Psoas muscle (tissue), 7 donors: ENCODE measurements at regions not wholly inside any gene's neighbourhood (a gene's known extent, or its start where the extent isn't known, plus 50 kb on each side); places are given as distances from the start of the nearest gene placed in this dataset.

Experiments
- ATAC-seq, 4 donors: fragments of 200-7000 bp; cut with Tn5 transposase; one replicate each; pipeline ENCODE4 v1.9.1; 2020; ENCODE audit warnings: moderate library complexity in 3 of 4, mild to moderate bottlenecking in 2 of 4
- DNase-seq, 2 donors: peaks; one replicate each; pipeline ENCODE4 v3.0.0-alpha.2; 2020
- H3K27ac ChIP-seq: fragments of 200-600 bp; one replicate; pipeline ENCODE4 v1.8.0; 2022
- H3K27me3 ChIP-seq, 3 donors: fragments of 200-600 bp in 1 of 3; one replicate each; pipeline versions ENCODE4 v1.6.1 to v1.8.0; 2013 to 2022; ENCODE audit warnings: low read length in 2 of 3, mild to moderate bottlenecking in 2 of 3, moderate library complexity in 1 of 3; ENCODE audit not compliant: insufficient read depth in 3 of 3
- H3K36me3 ChIP-seq, 2 donors: fragments of 200-600 bp in 1 of 2; one replicate each; pipeline versions ENCODE4 v1.6.1 to v1.8.0; 2013 to 2022; ENCODE audit warnings: low read depth in 1 of 2, mild to moderate bottlenecking in 1 of 2, moderate library complexity in 1 of 2; ENCODE audit not compliant: insufficient read depth in 1 of 2
- H3K4me1 ChIP-seq: fragments of 200-600 bp; one replicate; pipeline ENCODE4 v1.8.0; 2022
- H3K4me3 ChIP-seq: fragments of 200-600 bp; one replicate; pipeline ENCODE4 v1.8.0; 2022; ENCODE audit warnings: mild to moderate bottlenecking
- H3K9me3 ChIP-seq: fragments of 200-600 bp; one replicate; pipeline ENCODE4 v1.8.0; 2022
- WGBS, 3 donors: extraction: QIAGEN DNeasy Blood & Tissue Kit; methylation state at CpG; one replicate each; pipeline versions ENCODE4 v1.1.6 to v1.1.7; 2013; 5-methylcytosine and 5-hydroxymethylcytosine counted together
- intact Hi-C, 2 donors: fragments of 100-400 bp; cut with DNase I; formaldehyde crosslinking; loops; one replicate each; pipeline versions ENCODE4 v1.11.0 to v1.14.2; 2022
- TF ChIP-seq, protein P1 (sequence below): fragments of 200-600 bp; IDR thresholded peaks from one replicate; pipeline ENCODE4 v1.8.0; 2022; ENCODE audit warnings: antibody characterized with exemption
- donor health status: healthy with polysubstance abuse.
- donor health status: DM: no; HTN: no; CAD: no; lungs with moderate emphysema.
- donor health status: Bipolar disorder and iron deficiency.
- donor health status: healthy.
- donor health status: DM: yes; HTN: yes; CAD: no.
- donor health status: DM: no; HTN: no; CAD: no.
- donor health status: DM: yes; HTN: yes; CAD: no.

DNA sequence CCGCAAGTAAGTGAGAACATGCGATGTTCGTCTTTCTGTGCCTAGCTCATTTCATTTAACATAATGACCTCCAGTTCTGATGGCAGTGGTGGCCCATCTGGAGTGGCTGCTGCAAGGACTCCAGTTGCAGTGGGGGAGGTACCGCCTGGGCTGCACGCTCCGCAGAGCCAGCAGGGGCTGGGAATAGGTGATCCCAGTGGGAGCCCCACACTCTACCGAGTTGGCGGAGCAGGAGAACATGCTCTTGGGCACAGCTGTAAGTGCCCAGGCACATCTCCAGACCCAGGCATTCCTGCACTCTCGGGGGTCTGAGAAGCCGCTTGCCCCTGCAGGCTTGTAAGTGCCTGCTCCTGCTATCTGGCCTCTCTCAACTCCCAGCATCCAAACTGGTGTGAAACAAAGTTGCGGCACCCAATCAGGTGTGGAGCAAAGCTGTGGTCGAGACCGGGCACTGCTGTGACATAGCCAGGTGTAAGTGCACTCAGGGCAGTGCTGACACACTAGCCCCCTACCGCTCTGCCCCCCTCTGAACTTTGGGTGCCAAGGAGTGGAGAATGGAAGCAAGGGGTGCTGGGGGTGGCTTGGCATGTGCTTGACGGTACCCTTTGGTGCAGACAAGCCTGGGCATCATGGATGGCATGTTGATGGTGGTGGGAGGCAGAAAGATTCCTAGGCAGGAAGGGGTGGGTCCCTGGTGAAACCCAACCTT, 130.2 kb downstream of the HTR1B start:
- no peak overlapping the region for H3K27ac ChIP-seq
- ATAC-seq (no peak), DNase-seq (peak in 1 of 2 donors; percentile 28)
- 95% methylated on average over 15 of the region's 15 CpGs for WGBS, 3 donors
- peaks cover 16% of the 10 kb centered on the region for H3K9me3 ChIP-seq
- intact Hi-C loops = no loop called here
- no peaks in the 10 kb centered on the region for H3K4me1 ChIP-seq
- no peaks in the 10 kb centered on the region for H3K27me3 ChIP-seq
- H3K4me3 ChIP-seq = no peak overlapping the region
- no peaks in the 10 kb centered on the region for H3K36me3 ChIP-seq
- TF ChIP-seq, protein P1, sequence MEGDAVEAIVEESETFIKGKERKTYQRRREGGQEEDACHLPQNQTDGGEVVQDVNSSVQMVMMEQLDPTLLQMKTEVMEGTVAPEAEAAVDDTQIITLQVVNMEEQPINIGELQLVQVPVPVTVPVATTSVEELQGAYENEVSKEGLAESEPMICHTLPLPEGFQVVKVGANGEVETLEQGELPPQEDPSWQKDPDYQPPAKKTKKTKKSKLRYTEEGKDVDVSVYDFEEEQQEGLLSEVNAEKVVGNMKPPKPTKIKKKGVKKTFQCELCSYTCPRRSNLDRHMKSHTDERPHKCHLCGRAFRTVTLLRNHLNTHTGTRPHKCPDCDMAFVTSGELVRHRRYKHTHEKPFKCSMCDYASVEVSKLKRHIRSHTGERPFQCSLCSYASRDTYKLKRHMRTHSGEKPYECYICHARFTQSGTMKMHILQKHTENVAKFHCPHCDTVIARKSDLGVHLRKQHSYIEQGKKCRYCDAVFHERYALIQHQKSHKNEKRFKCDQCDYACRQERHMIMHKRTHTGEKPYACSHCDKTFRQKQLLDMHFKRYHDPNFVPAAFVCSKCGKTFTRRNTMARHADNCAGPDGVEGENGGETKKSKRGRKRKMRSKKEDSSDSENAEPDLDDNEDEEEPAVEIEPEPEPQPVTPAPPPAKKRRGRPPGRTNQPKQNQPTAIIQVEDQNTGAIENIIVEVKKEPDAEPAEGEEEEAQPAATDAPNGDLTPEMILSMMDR = no peak

DNA sequence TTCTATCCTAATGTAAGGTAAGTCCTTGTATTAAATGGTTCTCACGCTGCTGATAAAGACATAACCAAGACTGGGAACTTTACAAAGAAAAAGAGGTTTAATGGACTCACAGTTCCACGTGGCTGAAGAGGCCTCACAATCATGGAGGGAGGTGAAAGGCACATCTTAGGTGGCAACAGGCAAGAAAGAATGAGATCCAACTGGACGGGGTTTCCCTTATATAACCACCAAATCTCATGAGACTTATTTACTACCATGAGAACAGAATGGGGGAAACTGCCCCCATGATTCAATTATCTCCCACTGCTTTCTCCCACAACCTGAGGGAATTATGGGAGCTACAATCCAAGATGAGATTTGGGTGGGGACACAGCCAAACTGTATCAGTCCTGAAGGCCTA, 136.6 kb downstream of the HTR1B start:
- 72 to 77% (median 74%) methylated on average over 3 of the region's 3 CpGs for WGBS, 3 donors
- DNase-seq (no peak), ATAC-seq (no peak)
- no peaks in the 10 kb centered on the region for H3K4me1 ChIP-seq
- H3K27ac ChIP-seq = no peak overlapping the region
- H3K4me3 ChIP-seq = no peak overlapping the region
- intact Hi-C loops = no loop called here
- H3K36me3 ChIP-seq = no peaks in the 10 kb centered on the region
- no peaks in the 10 kb centered on the region for H3K9me3 ChIP-seq
- TF ChIP-seq, protein P1 = no peak
- H3K27me3 ChIP-seq = no peaks in the 10 kb centered on the region

DNA sequence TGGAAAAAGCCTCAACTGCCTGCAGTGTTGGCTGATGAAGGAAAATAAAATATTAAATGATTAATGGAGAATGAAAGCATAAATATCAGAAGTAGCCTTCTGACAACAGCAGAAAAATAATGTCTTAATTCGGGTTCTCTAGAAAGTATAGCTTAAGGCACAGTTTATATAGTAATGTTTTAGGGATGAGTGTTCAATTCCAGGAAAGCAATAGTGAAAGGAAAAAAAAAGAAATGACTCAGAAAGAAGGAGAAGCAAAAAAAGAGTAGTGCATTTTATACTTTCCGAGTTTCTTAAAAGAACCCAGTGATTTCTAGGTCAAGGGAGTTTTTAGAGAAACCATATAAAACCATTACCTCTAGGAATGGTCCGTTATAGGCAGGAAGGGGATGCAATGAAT, 137.3 kb downstream of the HTR1B start:
- no peaks in the 10 kb centered on the region for H3K4me1 ChIP-seq
- TF ChIP-seq, protein P1 = no peak
- no peak overlapping the region for H3K27ac ChIP-seq
- H3K36me3 ChIP-seq = no peaks in the 10 kb centered on the region
- DNase-seq = no peak
- WGBS, 3 donors = 85 to 88% (median 87%) methylated on average over 3 of the region's 3 CpGs
- H3K27me3 ChIP-seq = no peaks in the 10 kb centered on the region
- ATAC-seq = no peak
- H3K9me3 ChIP-seq = no peaks in the 10 kb centered on the region
- H3K4me3 ChIP-seq = no peak overlapping the region
- intact Hi-C loops = no loop called here

DNA sequence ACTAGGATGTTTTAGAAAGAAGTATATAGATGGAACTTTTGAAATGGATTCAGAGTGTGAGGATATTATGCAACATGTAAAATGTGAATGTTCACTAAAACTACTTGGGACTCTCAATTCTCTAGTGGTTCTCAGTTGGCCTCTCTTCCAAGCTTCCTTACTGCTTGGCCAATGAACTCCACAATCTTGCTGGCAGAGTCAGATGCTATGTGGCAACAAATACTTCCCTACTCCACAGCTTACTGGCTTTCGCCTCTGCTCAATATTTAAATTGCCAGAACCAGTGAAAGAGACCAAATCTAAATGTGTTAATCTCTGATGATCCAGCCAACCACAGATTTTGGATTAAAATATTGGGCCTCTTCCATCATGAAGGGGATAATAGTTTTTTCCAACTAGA, 138.4 kb downstream of the HTR1B start:
- Histone ChIP-seq H3K9me3 (no peaks in the 10 kb centered on the region), H3K27ac (no peak overlapping the region), H3K4me3 (no peak overlapping the region), H3K4me1 (no peaks in the 10 kb centered on the region), H3K36me3 (no peaks in the 10 kb centered on the region), H3K27me3 (no peaks in the 10 kb centered on the region)
- DNase-seq (no peak), ATAC-seq (peak in 2 of 4 donors; percentile 46 to 72)
- TF ChIP-seq, protein P1 = no peak
- 62 to 67% (median 65%) methylated on average over 1 of the region's 1 CpG for WGBS, 3 donors
- intact Hi-C loops = no loop called here

DNA sequence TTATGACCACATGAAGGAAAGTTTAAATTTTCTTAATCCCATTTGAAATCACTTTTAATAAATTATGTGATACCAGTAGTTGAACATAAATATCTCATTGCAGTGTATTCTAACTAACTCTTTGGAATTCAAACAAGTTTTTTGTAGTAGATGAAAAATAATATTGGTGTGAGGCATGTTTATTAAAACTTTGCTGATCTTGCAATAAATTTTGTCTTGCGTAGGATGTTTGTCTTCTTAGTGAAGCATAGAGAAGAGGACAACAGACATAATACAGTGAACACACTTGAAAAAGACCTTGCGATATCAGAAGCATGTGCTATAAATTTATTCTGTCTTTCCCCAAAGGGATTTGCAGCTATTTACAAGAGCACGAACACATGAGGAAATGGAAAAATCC, 140.7 kb downstream of the HTR1B start:
- ATAC-seq (no peak), DNase-seq (no peak)
- Histone ChIP-seq H3K36me3 (no peaks in the 10 kb centered on the region), H3K4me3 (no peak overlapping the region), H3K27me3 (no peaks in the 10 kb centered on the region), H3K27ac (no peak overlapping the region), H3K4me1 (no peaks in the 10 kb centered on the region), H3K9me3 (no peaks in the 10 kb centered on the region)
- intact Hi-C loops = no loop called here
- TF ChIP-seq, protein P1 = no peak
- WGBS, 3 donors = 79 to 82% (median 81%) methylated on average over 3 of the region's 3 CpGs
